Cardiac fibroblast (primary cell): ENCODE measurements at regions not wholly inside any gene's neighbourhood (a gene's known extent, or its start where the extent isn't known, plus 50 kb on each side); places are given as distances from the start of the nearest gene placed in this dataset.
A peak's percentile ranks its signal among the peaks of the same experiment; 100 is the strongest.

Source experiments
- DNase-seq, 2 donors: peaks; one replicate each; pipeline versions ENCODE4 v3.0.0 to v3.0.0-alpha.2; 2010; ENCODE audit warnings: low read depth in 2 of 2
- H3K4me3 ChIP-seq, 2 donors: replicated peaks in 1 of 2; 1 replicate in 1 of 2; 2 replicates in 1 of 2; pipeline ENCODE4 v1.5.1; 2011; ENCODE audit warnings: low read depth in 2 of 2, low read length in 2 of 2, mild to moderate bottlenecking in 2 of 2, moderate library complexity in 1 of 2
- TF ChIP-seq, protein P1 (sequence below): IDR thresholded peaks from one replicate; pipeline ENCODE4 v1.5.1; 2011; ENCODE audit warnings: low read depth, mild to moderate bottlenecking, low read length, inconsistent platforms

DNA sequence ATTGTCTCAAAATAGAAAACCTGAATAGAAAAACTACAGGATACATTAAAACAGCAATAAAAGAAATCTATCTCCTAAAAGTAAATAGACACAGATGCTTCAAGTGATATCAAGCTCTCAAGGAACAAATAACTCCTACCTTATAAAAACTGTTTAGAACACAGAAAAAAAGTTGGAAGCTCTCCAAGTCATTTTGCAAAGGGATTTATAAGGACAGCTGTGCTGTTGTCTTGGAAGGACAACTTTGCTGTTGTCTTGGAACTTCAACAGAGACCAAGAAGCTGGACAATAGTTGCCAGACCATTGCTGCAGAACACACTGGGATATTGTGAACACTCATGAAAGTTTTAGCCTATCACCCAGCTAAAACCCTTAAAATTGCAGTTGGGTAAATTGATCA lies 780.7 kb downstream of the FLRT2 start:
- TF ChIP-seq, protein P1, sequence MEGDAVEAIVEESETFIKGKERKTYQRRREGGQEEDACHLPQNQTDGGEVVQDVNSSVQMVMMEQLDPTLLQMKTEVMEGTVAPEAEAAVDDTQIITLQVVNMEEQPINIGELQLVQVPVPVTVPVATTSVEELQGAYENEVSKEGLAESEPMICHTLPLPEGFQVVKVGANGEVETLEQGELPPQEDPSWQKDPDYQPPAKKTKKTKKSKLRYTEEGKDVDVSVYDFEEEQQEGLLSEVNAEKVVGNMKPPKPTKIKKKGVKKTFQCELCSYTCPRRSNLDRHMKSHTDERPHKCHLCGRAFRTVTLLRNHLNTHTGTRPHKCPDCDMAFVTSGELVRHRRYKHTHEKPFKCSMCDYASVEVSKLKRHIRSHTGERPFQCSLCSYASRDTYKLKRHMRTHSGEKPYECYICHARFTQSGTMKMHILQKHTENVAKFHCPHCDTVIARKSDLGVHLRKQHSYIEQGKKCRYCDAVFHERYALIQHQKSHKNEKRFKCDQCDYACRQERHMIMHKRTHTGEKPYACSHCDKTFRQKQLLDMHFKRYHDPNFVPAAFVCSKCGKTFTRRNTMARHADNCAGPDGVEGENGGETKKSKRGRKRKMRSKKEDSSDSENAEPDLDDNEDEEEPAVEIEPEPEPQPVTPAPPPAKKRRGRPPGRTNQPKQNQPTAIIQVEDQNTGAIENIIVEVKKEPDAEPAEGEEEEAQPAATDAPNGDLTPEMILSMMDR = no peak
- DNase-seq = no peak

DNA sequence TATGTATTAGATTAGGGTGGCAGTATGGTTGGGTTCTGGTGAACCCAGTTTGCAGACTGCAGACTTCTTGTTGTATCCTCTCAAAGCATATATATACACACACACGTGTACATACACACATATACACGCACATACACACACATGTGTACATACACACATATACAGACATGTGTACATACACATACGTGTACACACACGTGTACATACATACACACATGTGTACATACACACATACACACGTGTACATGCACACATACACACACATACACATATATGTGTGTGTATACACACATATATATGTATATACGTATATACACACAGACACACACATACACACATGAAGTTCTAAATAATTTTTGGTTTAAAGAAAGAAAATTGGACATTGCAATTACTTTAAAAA lies 780.2 kb downstream of the FLRT2 start:
- H3K4me3 ChIP-seq = no peak overlapping the region
- DNase-seq = no peak
- TF ChIP-seq, protein P1 = no peak

More for the DNA sequence above, 780.7 kb downstream of the FLRT2 start:
- no peak overlapping the region for H3K4me3 ChIP-seq

- TF ChIP-seq, protein P1 = no peak
- H3K4me3 ChIP-seq = no peak overlapping the region
- no peak for DNase-seq
These were observed 775.1 kb downstream of the FLRT2 start for GRCh38 chr14:86305058-86305457.

- H3K4me3 ChIP-seq = no peak overlapping the region
- TF ChIP-seq, protein P1 = no peak
- no peak for DNase-seq
These were observed 770.0 kb downstream of the FLRT2 start for GRCh38 chr14:86299994-86300393.

GRCh38 chr14:86296173-86296572 lies 766.2 kb downstream of the FLRT2 start:
- TF ChIP-seq, protein P1 = no peak
- DNase-seq = peak; percentile 0 to 85
- no peak overlapping the region for H3K4me3 ChIP-seq

GRCh38 chr14:86288336-86288735 lies 758.4 kb downstream of the FLRT2 start:
- TF ChIP-seq, protein P1 = no peak
- DNase-seq = no peak
- no peak overlapping the region for H3K4me3 ChIP-seq

DNA sequence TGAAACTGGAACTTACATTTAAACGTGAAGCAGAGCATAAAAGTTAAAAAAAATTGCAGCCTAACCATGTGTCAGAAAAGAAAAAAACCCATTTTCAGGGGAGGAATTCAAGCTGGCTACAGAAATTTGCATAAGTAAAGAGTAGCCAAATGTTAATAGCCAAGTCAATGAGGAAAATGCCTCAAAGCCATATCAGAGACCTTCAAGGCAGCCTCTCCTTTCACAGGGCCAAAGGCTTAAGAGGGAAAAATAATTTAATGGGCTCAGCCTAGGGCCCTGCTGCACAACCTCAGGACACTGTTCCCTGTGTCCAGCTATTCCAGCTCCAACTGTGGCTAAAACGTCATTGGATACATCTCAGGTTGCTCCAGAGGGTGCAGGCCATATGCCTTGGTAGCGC lies 749.5 kb downstream of the FLRT2 start:
- DNase-seq = no peak
- TF ChIP-seq, protein P1 = no peak
- no peak overlapping the region for H3K4me3 ChIP-seq
